PC-3 (cell line): ENCODE measurements at regions not wholly inside any gene's neighbourhood (a gene's known extent, or its start where the extent isn't known, plus 50 kb on each side); places are given as distances from the start of the nearest gene placed in this dataset.

Experiments
- ATAC-seq: fragments of 200-7000 bp; cut with Tn5 transposase; 2 replicates; pipeline ENCODE4 v1.9.1; 2020; ENCODE audit warnings: mild to moderate bottlenecking, moderate library complexity
- BruUV-seq: library from RNA; stranded (reverse); fragments of 400-500 nt; replicated peaks from 2 replicates; lab custom pipeline; 2021; lab: Mats Ljungman, UMichigan
- CTCF ChIA-PET: fragments of 300-600 bp; sonication (Branson Sonifier 250); formaldehyde crosslinking; loops from one replicate; lab custom pipeline; 2022; ENCODE audit warnings: antibody characterized with exemption; lab: Charles Lee
- POLR2A ChIA-PET: fragments of 300-600 bp; sonication (Branson Sonifier 250); formaldehyde crosslinking; loops from one replicate; lab custom pipeline; 2022; ENCODE audit warnings: antibody characterized with exemption; ENCODE audit not compliant: unreplicated experiment; lab: Charles Lee
- DNase-seq: peaks from one replicate; pipeline ENCODE4 v3.0.0-alpha.2; 2015
- H2AFZ ChIP-seq: fragments of 300-600 bp; sonication (generic); 2 replicates; pipeline ENCODE4 v1.6.0; 2016; ENCODE audit warnings: antibody characterized with exemption, low read length
- H3F3A ChIP-seq: fragments of 300-600 bp; sonication (generic); one replicate; pipeline ENCODE4 v1.6.0; 2017; ENCODE audit warnings: antibody characterized with exemption, low read length, control low read depth, mild to moderate bottlenecking; ENCODE audit not compliant: unreplicated experiment
- H3K27ac ChIP-seq: fragments of 300-600 bp; sonication (generic); 2 replicates; pipeline ENCODE4 v1.5.1; 2016; ENCODE audit warnings: mild to moderate bottlenecking, low read length
- H3K27me3 ChIP-seq: fragments of 300-600 bp; sonication (generic); 2 replicates; pipeline ENCODE4 v1.6.1; 2016; ENCODE audit warnings: low read length, mixed read lengths
- H3K36me3 ChIP-seq: fragments of 300-600 bp; sonication (generic); 2 replicates; pipeline ENCODE4 v1.6.1; 2016; ENCODE audit warnings: low read depth, mixed run types, low read length, mixed read lengths
- H3K4me1 ChIP-seq: fragments of 300-600 bp; sonication (generic); 2 replicates; pipeline ENCODE4 v1.5.1; 2016; ENCODE audit warnings: low read length; ENCODE audit not compliant: insufficient read depth
- H3K4me2 ChIP-seq: fragments of 300-600 bp; sonication (generic); 2 replicates; pipeline ENCODE4 v1.6.0; 2016; ENCODE audit warnings: low read length
- H3K4me3 ChIP-seq: fragments of 300-600 bp; sonication (generic); 2 replicates; pipeline ENCODE4 v1.5.1; 2016; ENCODE audit warnings: mild to moderate bottlenecking, low read length, mixed read lengths
- H3K79me2 ChIP-seq: fragments of 300-600 bp; sonication (generic); 2 replicates; pipeline ENCODE4 v1.6.1; 2017; ENCODE audit warnings: low read length, mixed read lengths
- H3K9ac ChIP-seq: fragments of 300-600 bp; sonication (generic); 2 replicates; pipeline ENCODE4 v1.6.0; 2016; ENCODE audit warnings: mild to moderate bottlenecking, low read length
- H3K9me2 ChIP-seq: fragments of 300-600 bp; sonication (generic); replicated peaks from 2 replicates; pipeline ENCODE4 v1.6.1; 2016; ENCODE audit warnings: mixed run types, low read length, mixed read lengths
- H3K9me3 ChIP-seq: fragments of 300-600 bp; sonication (generic); 2 replicates; pipeline ENCODE4 v1.6.1; 2016; ENCODE audit warnings: low read length, mixed read lengths
- H4K20me1 ChIP-seq: fragments of 300-600 bp; sonication (generic); 2 replicates; pipeline ENCODE4 v1.6.1; 2016; ENCODE audit warnings: low read length, mixed read lengths
- EZH2 ChIP-seq: fragments of 300-600 bp; sonication (generic); IDR thresholded peaks from one replicate; pipeline ENCODE4 v1.6.1; 2017; ENCODE audit warnings: antibody characterized with exemption, mild to moderate bottlenecking, low read length; ENCODE audit not compliant: unreplicated experiment
- EZH2phosphoT487 ChIP-seq: fragments of 300-600 bp; sonication (generic); IDR thresholded peaks from 2 replicates; pipeline ENCODE4 v1.6.1; 2018; ENCODE audit warnings: mild to moderate bottlenecking, antibody characterized with exemption, low read length, borderline replicate concordance
- intact Hi-C: fragments of 100-400 bp; cut with micrococcal nuclease; formaldehyde crosslinking; loops from 2 replicates; pipeline ENCODE4 v1.9.0; 2023
- TF ChIP-seq, protein P1 (sequence below): fragments of 300-600 bp; sonication (generic); conservative IDR thresholded peaks from 2 replicates; pipeline ENCODE4 v1.5.1; 2017; ENCODE audit warnings: antibody characterized with exemption, low read depth, mild to moderate bottlenecking, low read length

DNA sequence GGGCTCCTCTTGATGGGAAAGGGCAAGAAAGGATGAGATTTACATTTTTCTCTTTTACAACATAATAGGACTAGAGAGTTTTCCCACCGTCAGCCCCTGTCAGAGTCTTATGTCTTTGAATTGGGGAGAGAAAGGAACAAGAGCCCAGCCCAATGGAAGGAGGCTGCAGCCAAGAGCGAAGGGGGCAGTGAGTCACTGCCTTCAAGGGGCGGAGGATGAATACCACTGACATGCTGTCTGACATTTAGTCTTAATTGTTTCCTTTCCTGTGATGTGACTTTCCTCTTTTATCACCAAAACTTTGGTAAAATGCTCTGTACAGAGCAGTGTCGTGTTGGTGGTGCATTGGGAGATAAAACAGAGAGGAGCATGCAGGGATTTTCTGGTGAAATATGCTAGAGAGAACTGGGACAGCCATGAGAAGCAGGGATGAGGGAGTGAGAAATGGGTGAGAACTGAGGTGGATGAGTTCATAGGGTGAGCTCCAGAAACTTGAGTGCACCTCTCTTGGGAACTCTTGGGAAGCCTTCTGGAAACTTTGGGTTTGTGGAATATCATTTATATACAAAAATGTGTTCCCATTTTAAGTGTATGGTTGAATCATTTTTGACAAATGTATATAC is 179.9 kb upstream of the FGGY start:
- ChIA-PET POLR2A (no interaction called here), CTCF (no interaction called here)
- H3K9me2 ChIP-seq, result no peaks in the 10 kb centered on the region
- H3K4me1 ChIP-seq, result peaks cover 21% of the 10 kb centered on the region; the same call in 1 of the 2 replicates
- peak; percentile 44 for DNase-seq
- no peak overlapping the region for H3K9ac ChIP-seq
- intact Hi-C loops, result no loop called here
- H4K20me1 ChIP-seq, result no peaks in the 10 kb centered on the region
- no peaks in the 10 kb centered on the region for H3K27me3 ChIP-seq
- no TSS peak for BruUV-seq
- no peak overlapping the region for H3K4me3 ChIP-seq
- no peaks in the 10 kb centered on the region for H3K79me2 ChIP-seq
- H3K9me3 ChIP-seq, result no peaks in the 10 kb centered on the region
- TF ChIP-seq, protein P1, sequence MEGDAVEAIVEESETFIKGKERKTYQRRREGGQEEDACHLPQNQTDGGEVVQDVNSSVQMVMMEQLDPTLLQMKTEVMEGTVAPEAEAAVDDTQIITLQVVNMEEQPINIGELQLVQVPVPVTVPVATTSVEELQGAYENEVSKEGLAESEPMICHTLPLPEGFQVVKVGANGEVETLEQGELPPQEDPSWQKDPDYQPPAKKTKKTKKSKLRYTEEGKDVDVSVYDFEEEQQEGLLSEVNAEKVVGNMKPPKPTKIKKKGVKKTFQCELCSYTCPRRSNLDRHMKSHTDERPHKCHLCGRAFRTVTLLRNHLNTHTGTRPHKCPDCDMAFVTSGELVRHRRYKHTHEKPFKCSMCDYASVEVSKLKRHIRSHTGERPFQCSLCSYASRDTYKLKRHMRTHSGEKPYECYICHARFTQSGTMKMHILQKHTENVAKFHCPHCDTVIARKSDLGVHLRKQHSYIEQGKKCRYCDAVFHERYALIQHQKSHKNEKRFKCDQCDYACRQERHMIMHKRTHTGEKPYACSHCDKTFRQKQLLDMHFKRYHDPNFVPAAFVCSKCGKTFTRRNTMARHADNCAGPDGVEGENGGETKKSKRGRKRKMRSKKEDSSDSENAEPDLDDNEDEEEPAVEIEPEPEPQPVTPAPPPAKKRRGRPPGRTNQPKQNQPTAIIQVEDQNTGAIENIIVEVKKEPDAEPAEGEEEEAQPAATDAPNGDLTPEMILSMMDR, result no peak
- no peak for TF ChIP-seq EZH2phosphoT487
- TF ChIP-seq EZH2, result no peak
- H3K4me2 ChIP-seq, result peak overlapping the region; percentile 30; the same call in 1 of the 2 replicates
- peak; percentile 58; the same call in 1 of the 2 replicates for ATAC-seq
- H3K36me3 ChIP-seq, result no peaks in the 10 kb centered on the region
- H2AFZ ChIP-seq, result 0 out of 2 replicates have a peak overlapping the region, but pooled peaks have one; percentile 25
- H3F3A ChIP-seq, result no peaks in the 10 kb centered on the region
- H3K27ac ChIP-seq, result no peak overlapping the region

DNA sequence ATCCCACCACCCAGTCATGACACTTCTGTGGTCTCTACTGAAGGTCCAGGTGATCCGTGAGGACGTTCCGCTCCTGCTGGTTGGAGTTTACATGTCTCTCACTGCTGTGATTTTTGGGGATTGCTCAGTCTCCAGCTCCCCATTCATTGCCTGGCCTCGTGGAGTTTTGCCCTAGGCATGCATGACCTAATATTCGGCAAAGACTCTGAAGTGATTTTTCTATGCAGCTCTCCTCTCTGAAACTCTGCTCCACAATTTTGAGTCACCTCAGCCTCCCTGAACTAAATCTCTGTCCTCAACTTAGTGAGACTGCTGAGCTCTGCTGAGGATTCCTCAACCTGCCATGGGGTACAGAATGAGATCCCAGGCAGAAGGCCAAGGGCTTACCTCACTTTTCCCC is 174.4 kb upstream of the FGGY start:
- H3K27ac ChIP-seq, result no peak overlapping the region
- H2AFZ ChIP-seq, result no peak overlapping the region
- no peaks in the 10 kb centered on the region for H3K27me3 ChIP-seq
- no peak overlapping the region for H3K9ac ChIP-seq
- no peaks in the 10 kb centered on the region for H3F3A ChIP-seq
- no peaks in the 10 kb centered on the region for H3K36me3 ChIP-seq
- ATAC-seq, result no peak
- no peak overlapping the region for H3K4me3 ChIP-seq
- intact Hi-C loops, result no loop called here
- no peaks in the 10 kb centered on the region for H3K9me3 ChIP-seq
- TF ChIP-seq, protein P1, result no peak
- no peak for TF ChIP-seq EZH2
- TF ChIP-seq EZH2phosphoT487, result no peak
- H3K79me2 ChIP-seq, result no peaks in the 10 kb centered on the region
- ChIA-PET POLR2A (no interaction called here), CTCF (no interaction called here)
- no peaks in the 10 kb centered on the region for H4K20me1 ChIP-seq
- H3K4me1 ChIP-seq, result no peaks in the 10 kb centered on the region
- no peaks in the 10 kb centered on the region for H3K9me2 ChIP-seq
- no TSS peak for BruUV-seq
- H3K4me2 ChIP-seq, result no peak overlapping the region
- DNase-seq, result no peak

DNA sequence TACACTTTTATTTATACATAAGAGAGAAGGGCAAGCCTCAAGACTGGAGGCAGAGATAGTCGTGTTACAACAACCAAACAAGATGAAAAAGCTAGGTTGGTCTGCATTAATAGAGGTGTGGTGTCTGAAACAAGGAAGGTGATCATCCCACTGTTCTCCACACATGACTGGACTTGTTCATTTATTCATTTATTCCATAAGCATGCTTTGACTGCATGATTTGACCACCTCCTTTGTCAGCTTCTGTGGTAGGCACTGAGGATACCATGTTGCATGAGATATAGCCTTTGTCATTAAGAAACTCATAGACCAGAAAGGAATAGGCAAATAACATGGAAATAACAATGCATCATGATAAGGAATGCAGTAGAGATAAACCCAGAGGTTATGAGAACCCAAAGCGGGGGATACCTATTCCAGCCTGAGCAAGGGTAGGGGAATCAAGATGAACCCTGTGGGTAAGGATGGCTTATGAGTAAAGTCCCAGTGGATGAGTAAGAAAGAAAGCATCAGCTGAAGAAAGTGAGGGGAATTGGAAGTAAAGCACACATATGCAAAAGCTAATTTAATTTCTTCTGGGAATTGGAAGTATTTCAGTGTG is 173.7 kb upstream of the FGGY start:
- peaks cover 6% of the 10 kb centered on the region for H3K4me1 ChIP-seq
- H3K27ac ChIP-seq, result no peak overlapping the region
- H3K4me2 ChIP-seq, result no peak overlapping the region
- no peaks in the 10 kb centered on the region for H3K9me3 ChIP-seq
- ATAC-seq (no peak), DNase-seq (no peak)
- H3K27me3 ChIP-seq, result no peaks in the 10 kb centered on the region
- intact Hi-C loops, result no loop called here
- H3K79me2 ChIP-seq, result no peaks in the 10 kb centered on the region
- TF ChIP-seq, protein P1, result no peak
- TF ChIP-seq EZH2phosphoT487 (no peak), EZH2 (no peak)
- POLR2A ChIA-PET, result no interaction called here
- H2AFZ ChIP-seq, result no peak overlapping the region
- BruUV-seq, result no TSS peak
- CTCF ChIA-PET, result no interaction called here
- no peak overlapping the region for H3K9ac ChIP-seq
- H3F3A ChIP-seq, result no peaks in the 10 kb centered on the region
- no peaks in the 10 kb centered on the region for H4K20me1 ChIP-seq
- H3K4me3 ChIP-seq, result no peak overlapping the region
- H3K9me2 ChIP-seq, result no peaks in the 10 kb centered on the region
- no peaks in the 10 kb centered on the region for H3K36me3 ChIP-seq
